ENCODE measurements at regions not wholly inside any gene's neighbourhood (a gene's known extent, or its start where the extent isn't known, plus 50 kb on each side); places are given as distances from the start of the nearest gene placed in this dataset.

GRCh38 chr6:23419046-23419445, 707.0 kb upstream of the NRSN1 start:
- no peak overlapping the region for H3K4me3 ChIP-seq
- no peaks in the 10 kb centered on the region for H3K27me3 ChIP-seq (replicated peaks)
- no peak overlapping the region for H3K27ac ChIP-seq
- no peak for DNase-seq (ENCODE audit: low read depth in 1 of 2, low spot score in 2 of 2)
- no peaks in the 10 kb centered on the region; the same call in none of the 2 replicates for H3K9me3 ChIP-seq (replicated peaks)
- H3K36me3 ChIP-seq, result no peaks in the 10 kb centered on the region
- H3K4me1 ChIP-seq (replicated peaks), result no peaks in the 10 kb centered on the region

- DNase-seq (ENCODE audit: low read depth in 1 of 2, low spot score in 2 of 2), result no peak
- no peaks in the 10 kb centered on the region for H3K27me3 ChIP-seq (replicated peaks)
- no peak overlapping the region for H3K4me3 ChIP-seq
- no peaks in the 10 kb centered on the region for H3K4me1 ChIP-seq (replicated peaks)
- H3K36me3 ChIP-seq, result no peaks in the 10 kb centered on the region
- H3K9me3 ChIP-seq (replicated peaks), result no peaks in the 10 kb centered on the region; the same call in none of the 2 replicates
- H3K27ac ChIP-seq, result no peak overlapping the region
Measured at GRCh38 chr6:23420659-23421350, 705.2 kb upstream of the NRSN1 start.

DNA sequence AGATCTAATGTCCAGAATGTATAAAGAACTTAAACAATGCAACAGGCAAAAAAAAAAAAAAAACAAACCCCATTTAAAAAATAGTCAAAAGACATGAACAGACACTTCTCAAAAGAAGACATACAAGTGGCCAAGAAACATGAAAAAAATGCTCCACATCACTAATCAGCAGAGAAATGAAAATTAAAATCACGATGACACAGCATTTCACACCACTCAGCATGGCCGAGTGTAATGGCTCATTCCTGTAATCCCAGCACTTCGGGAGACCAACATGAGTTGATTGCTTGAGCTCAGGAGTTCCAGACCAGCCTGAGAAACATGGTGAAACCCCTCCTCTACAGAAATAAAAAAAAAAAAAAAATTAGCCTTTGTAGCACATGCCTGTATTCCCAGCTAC, 701.4 kb upstream of the NRSN1 start:
- H3K4me3 ChIP-seq, result no peak overlapping the region
- no peaks in the 10 kb centered on the region; the same call in 1 of the 2 replicates for H3K9me3 ChIP-seq (replicated peaks)
- no peak for DNase-seq (ENCODE audit: low read depth in 1 of 2, low spot score in 2 of 2)
- H3K36me3 ChIP-seq, result no peaks in the 10 kb centered on the region
- H3K27ac ChIP-seq, result no peak overlapping the region
- no peaks in the 10 kb centered on the region for H3K4me1 ChIP-seq (replicated peaks)
- no peaks in the 10 kb centered on the region for H3K27me3 ChIP-seq (replicated peaks)

DNA sequence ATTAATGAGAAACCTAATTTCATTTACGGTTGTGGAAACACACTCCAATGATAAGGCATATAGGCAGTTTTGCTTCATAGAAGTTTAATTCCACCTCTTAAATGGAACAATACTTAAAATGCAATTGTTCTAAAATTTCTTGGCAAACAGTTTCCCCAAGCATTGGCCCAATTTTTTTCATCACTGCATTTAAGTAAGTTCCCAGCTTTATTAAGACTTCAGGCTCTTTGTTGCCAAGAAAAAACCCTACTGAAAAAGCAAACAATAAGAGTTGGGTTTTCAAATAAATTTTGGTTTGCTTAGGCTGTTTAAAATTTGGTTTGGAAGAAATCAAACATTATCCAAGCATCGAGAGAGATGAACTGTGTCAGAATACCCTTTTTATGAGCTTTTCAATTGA, 690.9 kb upstream of the NRSN1 start:
- H3K27me3 ChIP-seq (replicated peaks), result no peaks in the 10 kb centered on the region
- no peaks in the 10 kb centered on the region for H3K36me3 ChIP-seq
- H3K4me3 ChIP-seq, result no peak overlapping the region
- H3K27ac ChIP-seq, result no peak overlapping the region
- DNase-seq (ENCODE audit: low read depth in 1 of 2, low spot score in 2 of 2), result no peak
- H3K4me1 ChIP-seq (replicated peaks), result no peaks in the 10 kb centered on the region
- no peaks in the 10 kb centered on the region for H3K9me3 ChIP-seq (replicated peaks)

DNA sequence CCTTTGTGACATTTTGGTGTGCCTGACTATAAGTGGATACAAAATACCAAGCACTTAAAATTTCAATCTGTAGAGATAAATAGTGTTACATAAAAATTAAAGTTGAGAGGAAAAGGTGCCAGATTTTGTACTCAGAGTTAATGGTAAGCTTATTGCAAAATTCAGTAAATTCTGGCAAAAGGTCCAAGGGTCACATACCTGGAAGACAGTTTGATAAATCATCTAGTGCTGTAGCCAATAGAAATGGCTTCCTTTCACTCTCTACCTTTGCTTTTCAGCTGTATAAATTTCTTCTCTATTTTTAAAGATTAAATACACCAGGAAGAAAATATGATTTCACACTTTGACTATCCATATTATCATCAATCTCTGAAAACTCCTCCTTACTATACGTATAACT, 690.2 kb upstream of the NRSN1 start:
- DNase-seq (ENCODE audit: low read depth in 1 of 2, low spot score in 2 of 2), result no peak
- no peaks in the 10 kb centered on the region for H3K36me3 ChIP-seq
- no peaks in the 10 kb centered on the region for H3K9me3 ChIP-seq (replicated peaks)
- H3K27me3 ChIP-seq (replicated peaks), result no peaks in the 10 kb centered on the region
- H3K4me3 ChIP-seq, result no peak overlapping the region
- H3K27ac ChIP-seq, result no peak overlapping the region
- H3K4me1 ChIP-seq (replicated peaks), result no peaks in the 10 kb centered on the region

- H3K9me3 ChIP-seq (replicated peaks), result no peaks in the 10 kb centered on the region
- H3K4me1 ChIP-seq (replicated peaks), result no peaks in the 10 kb centered on the region
- no peak for DNase-seq (ENCODE audit: low read depth in 1 of 2, low spot score in 2 of 2)
- no peak overlapping the region for H3K27ac ChIP-seq
- H3K36me3 ChIP-seq, result no peaks in the 10 kb centered on the region
- H3K27me3 ChIP-seq (replicated peaks), result no peaks in the 10 kb centered on the region
- no peak overlapping the region for H3K4me3 ChIP-seq
Measured at GRCh38 chr6:23441808-23442461, 684.1 kb upstream of the NRSN1 start.

GRCh38 chr6:23445157-23445710, 680.8 kb upstream of the NRSN1 start:
- DNase-seq (ENCODE audit: low read depth in 1 of 2, low spot score in 2 of 2), result no peak
- Histone ChIP-seq H3K4me1 (replicated peaks) (no peaks in the 10 kb centered on the region), H3K9me3 (replicated peaks) (0 out of 2 replicates have a peak, but pooled peaks cover 3% of the 10 kb centered on the region), H3K27me3 (replicated peaks) (no peaks in the 10 kb centered on the region), H3K27ac (no peak overlapping the region), H3K36me3 (no peaks in the 10 kb centered on the region), H3K4me3 (no peak overlapping the region)

DNA sequence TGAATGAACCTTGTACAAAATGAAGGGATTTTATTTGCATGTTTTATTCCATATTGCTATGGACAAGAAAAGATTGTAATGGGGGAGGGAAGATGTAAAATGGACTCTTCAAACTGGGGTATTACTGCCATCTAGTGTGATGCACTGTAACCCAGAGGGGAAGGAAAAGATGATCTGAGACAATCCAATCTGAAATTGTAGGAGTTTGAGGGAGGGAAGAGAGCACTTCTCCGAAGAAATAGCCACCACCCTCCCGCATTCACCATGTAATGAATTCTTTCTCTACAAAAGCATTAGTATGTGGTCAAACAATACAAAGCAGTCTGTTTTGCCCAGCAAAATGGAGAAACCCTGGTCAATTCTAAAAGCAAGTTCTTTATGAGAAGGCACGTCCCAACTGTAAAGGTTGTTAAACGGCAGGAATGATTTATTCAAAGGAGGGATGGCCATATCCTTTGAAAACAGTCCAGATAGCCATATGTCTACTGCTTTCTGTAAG, 679.5 kb upstream of the NRSN1 start:
- Histone ChIP-seq H3K36me3 (no peaks in the 10 kb centered on the region), H3K27ac (no peak overlapping the region), H3K9me3 (replicated peaks) (0 out of 2 replicates have a peak, but pooled peaks cover 3% of the 10 kb centered on the region), H3K4me1 (replicated peaks) (no peaks in the 10 kb centered on the region), H3K27me3 (replicated peaks) (no peaks in the 10 kb centered on the region), H3K4me3 (no peak overlapping the region)
- DNase-seq (ENCODE audit: low read depth in 1 of 2, low spot score in 2 of 2), result peak in 1 of 2 experiments; percentile 5

- 0 out of 2 replicates have a peak, but pooled peaks cover 3% of the 10 kb centered on the region for H3K9me3 ChIP-seq (replicated peaks)
Measured at GRCh38 chr6:23447731-23448130, 678.3 kb upstream of the NRSN1 start.

GRCh38 chr6:23448281-23448680, 677.7 kb upstream of the NRSN1 start:
- H3K9me3 ChIP-seq (replicated peaks), result 0 out of 2 replicates have a peak, but pooled peaks cover 3% of the 10 kb centered on the region
- no peaks in the 10 kb centered on the region for H3K36me3 ChIP-seq
- H3K27me3 ChIP-seq (replicated peaks), result no peaks in the 10 kb centered on the region
- H3K4me3 ChIP-seq, result no peak overlapping the region
- no peak overlapping the region for H3K27ac ChIP-seq
- no peaks in the 10 kb centered on the region for H3K4me1 ChIP-seq (replicated peaks)
- no peak for DNase-seq (ENCODE audit: low read depth in 1 of 2, low spot score in 2 of 2)

More at GRCh38 chr6:23447731-23448130, 678.3 kb upstream of the NRSN1 start:
- DNase-seq (ENCODE audit: low read depth in 1 of 2, low spot score in 2 of 2), result no peak
- no peaks in the 10 kb centered on the region for H3K4me1 ChIP-seq (replicated peaks)
- no peaks in the 10 kb centered on the region for H3K36me3 ChIP-seq
- H3K4me3 ChIP-seq, result no peak overlapping the region
- no peaks in the 10 kb centered on the region for H3K27me3 ChIP-seq (replicated peaks)
- no peak overlapping the region for H3K27ac ChIP-seq

- DNase-seq (ENCODE audit: low read depth in 1 of 2, low spot score in 2 of 2), result no peak
- Histone ChIP-seq H3K4me3 (no peak overlapping the region), H3K27ac (no peak overlapping the region), H3K36me3 (no peaks in the 10 kb centered on the region), H3K27me3 (replicated peaks) (no peaks in the 10 kb centered on the region), H3K4me1 (replicated peaks) (no peaks in the 10 kb centered on the region), H3K9me3 (replicated peaks) (peaks cover 5% of the 10 kb centered on the region; the same call in 1 of the 2 replicates)
Measured at GRCh38 chr6:23454080-23454976, 671.7 kb upstream of the NRSN1 start.

- Histone ChIP-seq H3K4me3 (no peak overlapping the region), H3K36me3 (no peaks in the 10 kb centered on the region), H3K27me3 (replicated peaks) (no peaks in the 10 kb centered on the region), H3K27ac (no peak overlapping the region), H3K4me1 (replicated peaks) (no peaks in the 10 kb centered on the region), H3K9me3 (replicated peaks) (peaks cover 7% of the 10 kb centered on the region; the same call in 1 of the 2 replicates)
- DNase-seq (ENCODE audit: low read depth in 1 of 2, low spot score in 2 of 2), result no peak
Measured at GRCh38 chr6:23455754-23456153, 670.3 kb upstream of the NRSN1 start.

DNA sequence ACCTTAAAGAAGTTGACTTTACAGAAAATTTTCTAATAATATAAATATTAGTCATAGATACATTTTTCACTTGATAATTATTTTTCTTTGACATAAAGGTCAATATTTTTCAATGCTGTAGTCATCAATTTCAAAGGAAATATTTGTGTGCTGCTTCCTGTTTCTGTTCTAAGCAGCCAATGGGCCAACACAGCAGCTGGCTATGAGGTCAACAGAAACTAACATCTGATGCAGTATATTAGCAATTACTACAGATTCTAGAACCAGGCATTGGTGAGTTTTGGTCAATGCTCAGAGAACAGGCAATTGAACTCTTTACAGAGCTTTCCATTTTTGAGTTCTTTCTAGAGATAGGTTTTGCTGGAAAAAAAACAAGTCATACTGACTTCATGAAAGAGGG, 669.6 kb upstream of the NRSN1 start:
- Histone ChIP-seq H3K36me3 (no peaks in the 10 kb centered on the region), H3K9me3 (replicated peaks) (peaks cover 10% of the 10 kb centered on the region; the same call in 1 of the 2 replicates), H3K27me3 (replicated peaks) (no peaks in the 10 kb centered on the region), H3K27ac (no peak overlapping the region), H3K4me1 (replicated peaks) (no peaks in the 10 kb centered on the region), H3K4me3 (no peak overlapping the region)
- DNase-seq (ENCODE audit: low read depth in 1 of 2, low spot score in 2 of 2), result no peak

Data from SJSA1 (cell line).